Endothelial cell of umbilical vein (primary cell): ENCODE measurements at regions not wholly inside any gene's neighbourhood (a gene's known extent, or its start where the extent isn't known, plus 50 kb on each side); places are given as distances from the start of the nearest gene placed in this dataset.

Source experiments
- CTCF ChIP-seq, 2 donors: IDR thresholded peaks; 1 replicate in 1 of 2; 2 replicates in 1 of 2; pipeline ENCODE4 v1.5.1; 2011; ENCODE audit warnings: low read length in 2 of 2, mild to moderate bottlenecking in 2 of 2, moderate library complexity in 2 of 2, control low read depth in 1 of 2, inconsistent platforms in 1 of 2, low read depth in 1 of 2; ENCODE audit not compliant: insufficient read depth in 1 of 2; ENCODE audit errors: extremely low read depth in 1 of 2
- EZH2 ChIP-seq: IDR thresholded peaks from 2 replicates; pipeline ENCODE4 v1.6.1; 2012; ENCODE audit warnings: borderline replicate concordance, low read depth, mild to moderate bottlenecking, moderate library complexity, low read length, inconsistent platforms; ENCODE audit not compliant: severe bottlenecking
- JUN ChIP-seq: IDR thresholded peaks from 2 replicates; pipeline ENCODE4 v1.6.1; 2011; ENCODE audit warnings: borderline replicate concordance, low read depth; ENCODE audit not compliant: insufficient read length, insufficient read depth
- POLR2A ChIP-seq: IDR thresholded peaks from 2 replicates; pipeline ENCODE4 v1.6.1; 2012; ENCODE audit warnings: low read depth, mild to moderate bottlenecking, control low read depth, low read length
- POLR2AphosphoS5 ChIP-seq: IDR thresholded peaks from 2 replicates; pipeline ENCODE4 v1.6.1; 2012; ENCODE audit warnings: low read depth, mild to moderate bottlenecking, control low read depth, low read length, moderate library complexity; ENCODE audit not compliant: insufficient read depth

GRCh38 chr14:62159314-62159713, 397.1 kb downstream of the SNAPC1 start:
- TF ChIP-seq CTCF (IDR thresholded peaks at IDR 0.05; ENCODE audit: extremely low read depth in 1 of 2, insufficient read depth in 1 of 2, low read depth in 1 of 2, low read length in 2 of 2) (no peak), EZH2 (no peak), POLR2AphosphoS5 (no peak), JUN (no peak), POLR2A (no peak)
